Smooth muscle cell (in vitro differentiated cells): ENCODE measurements at regions not wholly inside any gene's neighbourhood (a gene's known extent, or its start where the extent isn't known, plus 50 kb on each side); places are given as distances from the start of the nearest gene placed in this dataset.

Experiments used
- DNase-seq: peaks from one replicate; lab custom pipeline; 2025; ENCODE audit not compliant: unreplicated experiment; lab: John Stamatoyannopoulos, UW
- H2AFZ ChIP-seq: fragments of 200-600 bp; sonication (generic); 2 replicates; pipeline ENCODE4 v1.6.0; 2016; ENCODE audit warnings: antibody characterized with exemption, low read depth, mild to moderate bottlenecking
- H3F3A ChIP-seq: fragments of 200-600 bp; sonication (generic); 2 replicates; pipeline ENCODE4 v1.6.0; 2017; ENCODE audit warnings: antibody characterized with exemption, low read depth
- H3K27ac ChIP-seq: fragments of 200-600 bp; sonication (generic); 2 replicates; pipeline ENCODE4 v1.5.1; 2016; ENCODE audit warnings: low read depth, mild to moderate bottlenecking
- H3K27me3 ChIP-seq: fragments of 200-600 bp; sonication (generic); 2 replicates; pipeline ENCODE4 v1.6.1; 2016; ENCODE audit warnings: low read depth, mild to moderate bottlenecking
- H3K36me3 ChIP-seq: fragments of 200-600 bp; sonication (generic); 2 replicates; pipeline ENCODE4 v1.5.1; 2016; ENCODE audit warnings: low read depth
- H3K4me1 ChIP-seq: fragments of 200-600 bp; sonication (generic); 2 replicates; pipeline ENCODE4 v1.5.1; 2016; ENCODE audit warnings: low read depth
- H3K4me2 ChIP-seq: fragments of 200-600 bp; sonication (generic); 2 replicates; pipeline ENCODE4 v1.6.0; 2016; ENCODE audit warnings: mild to moderate bottlenecking
- H3K4me3 ChIP-seq: fragments of 200-600 bp; sonication (generic); 2 replicates; pipeline ENCODE4 v1.5.1; 2016; ENCODE audit warnings: mild to moderate bottlenecking
- H3K79me2 ChIP-seq: fragments of 200-600 bp; sonication (generic); 2 replicates; pipeline ENCODE4 v1.6.0; 2016; ENCODE audit warnings: low read depth, mild to moderate bottlenecking
- H3K9ac ChIP-seq: fragments of 200-600 bp; sonication (generic); 2 replicates; pipeline ENCODE4 v1.6.0; 2016; ENCODE audit warnings: low read depth
- H3K9me3 ChIP-seq: fragments of 200-600 bp; sonication (generic); replicated peaks from 2 replicates; pipeline ENCODE4 v1.5.1; 2016; ENCODE audit warnings: low read depth
- H4K20me1 ChIP-seq: fragments of 200-600 bp; sonication (generic); 2 replicates; pipeline ENCODE4 v1.6.0; 2016; ENCODE audit warnings: low read depth
- CTCF ChIP-seq: fragments of 200-600 bp; sonication (generic); IDR thresholded peaks from 2 replicates; pipeline ENCODE4 v1.5.1; 2017; ENCODE audit warnings: borderline replicate concordance, mild to moderate bottlenecking, antibody characterized with exemption; ENCODE audit not compliant: insufficient read depth, poor library complexity, severe bottlenecking
- WGBS: methylation state at CpG from one replicate; pipeline ENCODE4 v1.1.7; 2016; ENCODE audit warnings: low lambda C conversion rate; 5-methylcytosine and 5-hydroxymethylcytosine counted together

GRCh38 chr7:114795475-114795874 lies 126.4 kb upstream of the MDFIC start:
- H3K79me2 ChIP-seq, result no peaks in the 10 kb centered on the region
- H2AFZ ChIP-seq, result no peak overlapping the region
- 82% methylated on average over 2 of the region's 2 CpGs for WGBS
- H3K4me1 ChIP-seq, result no peaks in the 10 kb centered on the region
- no peak overlapping the region for H3K4me2 ChIP-seq
- no peak overlapping the region for H3K27ac ChIP-seq
- DNase-seq, result no peak
- H3K36me3 ChIP-seq, result no peaks in the 10 kb centered on the region
- no peaks in the 10 kb centered on the region for H3K9me3 ChIP-seq
- H3K9ac ChIP-seq, result no peak overlapping the region
- TF ChIP-seq CTCF, result no peak
- H3F3A ChIP-seq, result no peaks in the 10 kb centered on the region
- no peaks in the 10 kb centered on the region for H4K20me1 ChIP-seq
- H3K27me3 ChIP-seq, result no peaks in the 10 kb centered on the region
- H3K4me3 ChIP-seq, result no peak overlapping the region

- no peaks in the 10 kb centered on the region for H3K4me1 ChIP-seq
- H3K27ac ChIP-seq, result no peak overlapping the region
- no peaks in the 10 kb centered on the region for H3K79me2 ChIP-seq
- no peak overlapping the region for H3K4me3 ChIP-seq
- no peaks in the 10 kb centered on the region for H3F3A ChIP-seq
- no peaks in the 10 kb centered on the region for H3K27me3 ChIP-seq
- TF ChIP-seq CTCF, result no peak
- no peak overlapping the region for H3K4me2 ChIP-seq
- DNase-seq, result no peak
- H3K9ac ChIP-seq, result no peak overlapping the region
- 93% methylated on average over 4 of the region's 4 CpGs for WGBS
- no peaks in the 10 kb centered on the region for H3K9me3 ChIP-seq
- H3K36me3 ChIP-seq, result no peaks in the 10 kb centered on the region
- H4K20me1 ChIP-seq, result no peaks in the 10 kb centered on the region
- no peak overlapping the region for H2AFZ ChIP-seq
These were observed 122.3 kb upstream of the MDFIC start for GRCh38 chr7:114799628-114800028.

- Histone ChIP-seq H4K20me1 (no peaks in the 10 kb centered on the region), H3K4me1 (no peaks in the 10 kb centered on the region), H3K4me3 (no peak overlapping the region), H3F3A (no peaks in the 10 kb centered on the region), H3K27ac (no peak overlapping the region), H3K9ac (no peak overlapping the region), H3K36me3 (no peaks in the 10 kb centered on the region), H3K27me3 (no peaks in the 10 kb centered on the region), H3K79me2 (no peaks in the 10 kb centered on the region), H3K9me3 (no peaks in the 10 kb centered on the region), H2AFZ (no peak overlapping the region), H3K4me2 (no peak overlapping the region)
- DNase-seq, result no peak
- TF ChIP-seq CTCF, result no peak
- 93% methylated on average over 4 of the region's 4 CpGs for WGBS
These were observed 119.3 kb upstream of the MDFIC start for GRCh38 chr7:114802632-114803031.

- Histone ChIP-seq H3F3A (no peaks in the 10 kb centered on the region), H3K4me2 (no peak overlapping the region), H3K36me3 (no peaks in the 10 kb centered on the region), H3K27ac (no peak overlapping the region), H3K27me3 (no peaks in the 10 kb centered on the region), H3K9me3 (no peaks in the 10 kb centered on the region), H2AFZ (no peak overlapping the region), H3K4me1 (no peaks in the 10 kb centered on the region), H3K79me2 (no peaks in the 10 kb centered on the region), H3K4me3 (no peak overlapping the region), H3K9ac (no peak overlapping the region), H4K20me1 (no peaks in the 10 kb centered on the region)
- DNase-seq, result no peak
- TF ChIP-seq CTCF, result no peak
- WGBS, result 64% methylated on average over 2 of the region's 2 CpGs
These were observed 115.2 kb upstream of the MDFIC start for GRCh38 chr7:114806590-114807162.
